Liver (tissue), 8 donors: ENCODE measurements at regions not wholly inside any gene's neighbourhood (a gene's known extent, or its start where the extent isn't known, plus 50 kb on each side); places are given as distances from the start of the nearest gene placed in this dataset.

ENCODE experiments used
- DNase-seq: peaks from one replicate; pipeline ENCODE4 v3.0.0-alpha.2; 2017; ENCODE audit warnings: low spot score
- H3K27ac ChIP-seq, 2 donors: one replicate each; pipeline ENCODE4 v1.7.0; 2013; ENCODE audit warnings: inconsistent platforms in 2 of 2, low read length in 2 of 2, control low read depth in 1 of 2, low read depth in 1 of 2, mild to moderate bottlenecking in 1 of 2
- H3K27me3 ChIP-seq, 4 donors: one replicate each; pipeline versions ENCODE4 v1.6.1 to v1.7.0; 2013; ENCODE audit warnings: low read length in 3 of 4, inconsistent platforms in 1 of 4, mild to moderate bottlenecking in 1 of 4, moderate library complexity in 1 of 4; ENCODE audit not compliant: control insufficient read depth in 4 of 4, insufficient read depth in 4 of 4
- H3K36me3 ChIP-seq, 4 donors: one replicate each; pipeline versions ENCODE4 v1.6.1 to v1.7.0; 2013; ENCODE audit warnings: low read length in 3 of 4, mild to moderate bottlenecking in 3 of 4, low read depth in 1 of 4, moderate library complexity in 1 of 4; ENCODE audit not compliant: control insufficient read depth in 4 of 4, insufficient read depth in 3 of 4
- H3K4me1 ChIP-seq, 4 donors: one replicate each; pipeline versions ENCODE4 v1.6.1 to v1.7.0; 2013; ENCODE audit warnings: low read length in 3 of 4, mild to moderate bottlenecking in 3 of 4, moderate library complexity in 1 of 4; ENCODE audit not compliant: control insufficient read depth in 4 of 4, insufficient read depth in 4 of 4
- H3K4me3 ChIP-seq, 3 donors: one replicate each; pipeline versions ENCODE4 v1.6.1 to v1.7.0; 2013; ENCODE audit warnings: low read length in 3 of 3, control low read depth in 1 of 3, low read depth in 1 of 3, mild to moderate bottlenecking in 1 of 3
- H3K9ac ChIP-seq, 2 donors: one replicate each; pipeline ENCODE4 v1.7.0; 2013; ENCODE audit warnings: low read length in 2 of 2, mild to moderate bottlenecking in 2 of 2, moderate library complexity in 2 of 2, control low read depth in 1 of 2, low read depth in 1 of 2
- H3K9me3 ChIP-seq, 4 donors: one replicate each; pipeline versions ENCODE4 v1.6.1 to v1.7.0; 2013; ENCODE audit warnings: low read length in 3 of 4; ENCODE audit not compliant: control insufficient read depth in 4 of 4
- EGR1 ChIP-seq, 2 donors: IDR thresholded peaks; 2 replicates each; pipeline ENCODE4 v1.6.1; 2016 to 2018; ENCODE audit warnings: antibody characterized with exemption in 2 of 2, low read depth in 2 of 2
- FOXA1 ChIP-seq: IDR thresholded peaks from 2 replicates; pipeline ENCODE4 v1.6.1; 2016; ENCODE audit warnings: antibody characterized with exemption
- FOXA2 ChIP-seq: IDR thresholded peaks from 2 replicates; pipeline ENCODE4 v1.6.1; 2016; ENCODE audit warnings: antibody characterized with exemption
- GABPA ChIP-seq, 2 donors: IDR thresholded peaks in 1 of 2; conservative IDR thresholded peaks in 1 of 2; 2 replicates each; pipeline ENCODE4 v1.6.1; 2016; ENCODE audit warnings: antibody characterized with exemption in 2 of 2, mild to moderate bottlenecking in 1 of 2, moderate library complexity in 1 of 2
- HNF4A ChIP-seq, 2 donors: conservative IDR thresholded peaks; 2 replicates each; pipeline ENCODE4 v1.6.1; 2016; ENCODE audit warnings: antibody characterized with exemption in 2 of 2, mild to moderate bottlenecking in 2 of 2
- HNF4G ChIP-seq: IDR thresholded peaks from 2 replicates; pipeline ENCODE4 v1.6.1; 2016; ENCODE audit warnings: antibody characterized with exemption
- JUND ChIP-seq, 2 donors: IDR thresholded peaks; 2 replicates each; pipeline ENCODE4 v1.6.1; 2016; ENCODE audit warnings: antibody characterized with exemption in 2 of 2
- NR2F2 ChIP-seq: IDR thresholded peaks from 2 replicates; pipeline ENCODE4 v1.6.1; 2016; ENCODE audit warnings: antibody characterized with exemption
- RAD21 ChIP-seq, 2 donors: IDR thresholded peaks; 2 replicates each; pipeline ENCODE4 v1.6.1; 2016; ENCODE audit warnings: antibody characterized with exemption in 2 of 2, mild to moderate bottlenecking in 2 of 2
- RXRA ChIP-seq, 2 donors: IDR thresholded peaks; 2 replicates each; pipeline ENCODE4 v1.6.1; 2017 to 2018; ENCODE audit warnings: antibody characterized with exemption in 2 of 2, mild to moderate bottlenecking in 1 of 2
- SP1 ChIP-seq: IDR thresholded peaks from 2 replicates; pipeline ENCODE4 v1.6.1; 2018; ENCODE audit warnings: antibody characterized with exemption, mild to moderate bottlenecking
- TAF1 ChIP-seq: conservative IDR thresholded peaks from 2 replicates; pipeline ENCODE4 v1.6.1; 2016; ENCODE audit warnings: antibody characterized with exemption, mild to moderate bottlenecking
- YY1 ChIP-seq: IDR thresholded peaks from 2 replicates; pipeline ENCODE4 v1.6.1; 2016; ENCODE audit warnings: antibody characterized with exemption, mild to moderate bottlenecking
- WGBS: extraction: QIAGEN DNeasy Blood & Tissue Kit; methylation state at CpG from one replicate; pipeline ENCODE4 v1.1.7; 2013; 5-methylcytosine and 5-hydroxymethylcytosine counted together
- TF ChIP-seq, protein P1 (sequence below): IDR thresholded peaks from 2 replicates; pipeline ENCODE4 v1.6.1; 2016; ENCODE audit warnings: antibody characterized with exemption
- TF ChIP-seq, protein P2 (sequence below): fragments of 150-350 bp; IDR thresholded peaks from 2 replicates; pipeline ENCODE4 v1.5.1; 2017; ENCODE audit warnings: improper control_type of control experiment, low read depth, low read length; ENCODE audit not compliant: missing input control
- TF ChIP-seq, protein P3 (sequence below): IDR thresholded peaks from 2 replicates; pipeline ENCODE4 v1.6.1; 2016; ENCODE audit warnings: antibody characterized with exemption, mild to moderate bottlenecking
- TF ChIP-seq, protein P4 (sequence below): IDR thresholded peaks from 2 replicates; pipeline ENCODE4 v1.6.1; 2016; ENCODE audit warnings: antibody characterized with exemption
- TF ChIP-seq, protein P5 (sequence below): IDR thresholded peaks from 2 replicates; pipeline ENCODE4 v1.6.1; 2016; ENCODE audit warnings: antibody characterized with exemption
- donor health status: healthy.
- donor health status: healthy.
- donor health status: healthy.
- donor health status: healthy.
- donor health status: healthy.

DNA sequence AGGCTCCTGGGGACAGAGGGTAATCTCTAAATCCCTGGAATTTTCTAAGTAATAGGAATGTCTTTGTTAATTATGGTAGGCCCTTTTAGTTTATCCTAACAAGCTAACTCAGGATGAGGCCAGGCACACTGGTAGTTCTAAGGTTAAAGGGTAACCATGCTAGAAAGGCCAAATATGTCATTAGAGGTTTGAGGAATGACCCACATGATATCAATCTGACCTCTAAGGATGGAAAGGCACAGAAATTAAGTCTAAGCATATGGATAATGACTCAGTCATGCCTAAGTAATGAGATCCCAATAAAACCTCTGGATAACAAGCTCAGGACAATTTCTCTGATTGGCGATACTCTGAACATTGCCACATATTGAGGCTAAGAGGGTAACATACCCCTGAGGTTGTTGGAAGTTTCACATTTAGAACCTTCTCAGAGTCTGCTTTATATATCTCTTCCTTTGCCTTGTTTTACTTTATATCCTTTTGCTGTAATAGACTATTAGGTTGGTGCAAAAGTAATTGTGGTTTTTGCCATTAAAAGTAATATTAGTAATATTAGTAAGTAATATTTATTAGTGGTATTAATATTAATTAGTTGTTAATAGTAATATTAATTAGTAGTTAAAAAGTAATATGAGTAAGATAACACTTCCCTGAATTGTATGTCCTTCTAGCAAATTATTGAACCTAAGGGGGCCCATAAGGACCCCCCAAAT lies 806.3 kb upstream of the GCFC2 start:
- Histone ChIP-seq H3K27me3 (no peaks in the 10 kb centered on the region), H3K27ac (no peak overlapping the region)
- WGBS, result 96% methylated on average over 1 of the region's 1 CpG

More for the DNA sequence above, 806.3 kb upstream of the GCFC2 start:
- no peaks in the 10 kb centered on the region for H3K9me3 ChIP-seq
- H3K9ac ChIP-seq, result no peak overlapping the region
- no peaks in the 10 kb centered on the region for H3K36me3 ChIP-seq
- DNase-seq, result no peak
- H3K4me1 ChIP-seq, result peaks cover 0 to 12% (median 10%) of the 10 kb centered on the region in 4 donors
- TF ChIP-seq JUND (IDR thresholded peaks at IDR 0.05), result no peak
- TF ChIP-seq, protein P1, sequence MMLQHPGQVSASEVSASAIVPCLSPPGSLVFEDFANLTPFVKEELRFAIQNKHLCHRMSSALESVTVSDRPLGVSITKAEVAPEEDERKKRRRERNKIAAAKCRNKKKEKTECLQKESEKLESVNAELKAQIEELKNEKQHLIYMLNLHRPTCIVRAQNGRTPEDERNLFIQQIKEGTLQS, result no peak
- no peak for TF ChIP-seq FOXA1
- TF ChIP-seq, protein P2, sequence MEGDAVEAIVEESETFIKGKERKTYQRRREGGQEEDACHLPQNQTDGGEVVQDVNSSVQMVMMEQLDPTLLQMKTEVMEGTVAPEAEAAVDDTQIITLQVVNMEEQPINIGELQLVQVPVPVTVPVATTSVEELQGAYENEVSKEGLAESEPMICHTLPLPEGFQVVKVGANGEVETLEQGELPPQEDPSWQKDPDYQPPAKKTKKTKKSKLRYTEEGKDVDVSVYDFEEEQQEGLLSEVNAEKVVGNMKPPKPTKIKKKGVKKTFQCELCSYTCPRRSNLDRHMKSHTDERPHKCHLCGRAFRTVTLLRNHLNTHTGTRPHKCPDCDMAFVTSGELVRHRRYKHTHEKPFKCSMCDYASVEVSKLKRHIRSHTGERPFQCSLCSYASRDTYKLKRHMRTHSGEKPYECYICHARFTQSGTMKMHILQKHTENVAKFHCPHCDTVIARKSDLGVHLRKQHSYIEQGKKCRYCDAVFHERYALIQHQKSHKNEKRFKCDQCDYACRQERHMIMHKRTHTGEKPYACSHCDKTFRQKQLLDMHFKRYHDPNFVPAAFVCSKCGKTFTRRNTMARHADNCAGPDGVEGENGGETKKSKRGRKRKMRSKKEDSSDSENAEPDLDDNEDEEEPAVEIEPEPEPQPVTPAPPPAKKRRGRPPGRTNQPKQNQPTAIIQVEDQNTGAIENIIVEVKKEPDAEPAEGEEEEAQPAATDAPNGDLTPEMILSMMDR, result no peak
- TF ChIP-seq SP1, result no peak
- TF ChIP-seq, protein P3, sequence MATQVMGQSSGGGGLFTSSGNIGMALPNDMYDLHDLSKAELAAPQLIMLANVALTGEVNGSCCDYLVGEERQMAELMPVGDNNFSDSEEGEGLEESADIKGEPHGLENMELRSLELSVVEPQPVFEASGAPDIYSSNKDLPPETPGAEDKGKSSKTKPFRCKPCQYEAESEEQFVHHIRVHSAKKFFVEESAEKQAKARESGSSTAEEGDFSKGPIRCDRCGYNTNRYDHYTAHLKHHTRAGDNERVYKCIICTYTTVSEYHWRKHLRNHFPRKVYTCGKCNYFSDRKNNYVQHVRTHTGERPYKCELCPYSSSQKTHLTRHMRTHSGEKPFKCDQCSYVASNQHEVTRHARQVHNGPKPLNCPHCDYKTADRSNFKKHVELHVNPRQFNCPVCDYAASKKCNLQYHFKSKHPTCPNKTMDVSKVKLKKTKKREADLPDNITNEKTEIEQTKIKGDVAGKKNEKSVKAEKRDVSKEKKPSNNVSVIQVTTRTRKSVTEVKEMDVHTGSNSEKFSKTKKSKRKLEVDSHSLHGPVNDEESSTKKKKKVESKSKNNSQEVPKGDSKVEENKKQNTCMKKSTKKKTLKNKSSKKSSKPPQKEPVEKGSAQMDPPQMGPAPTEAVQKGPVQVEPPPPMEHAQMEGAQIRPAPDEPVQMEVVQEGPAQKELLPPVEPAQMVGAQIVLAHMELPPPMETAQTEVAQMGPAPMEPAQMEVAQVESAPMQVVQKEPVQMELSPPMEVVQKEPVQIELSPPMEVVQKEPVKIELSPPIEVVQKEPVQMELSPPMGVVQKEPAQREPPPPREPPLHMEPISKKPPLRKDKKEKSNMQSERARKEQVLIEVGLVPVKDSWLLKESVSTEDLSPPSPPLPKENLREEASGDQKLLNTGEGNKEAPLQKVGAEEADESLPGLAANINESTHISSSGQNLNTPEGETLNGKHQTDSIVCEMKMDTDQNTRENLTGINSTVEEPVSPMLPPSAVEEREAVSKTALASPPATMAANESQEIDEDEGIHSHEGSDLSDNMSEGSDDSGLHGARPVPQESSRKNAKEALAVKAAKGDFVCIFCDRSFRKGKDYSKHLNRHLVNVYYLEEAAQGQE, result no peak
- TF ChIP-seq FOXA2, result no peak
- no peak for TF ChIP-seq YY1
- TF ChIP-seq, protein P4, sequence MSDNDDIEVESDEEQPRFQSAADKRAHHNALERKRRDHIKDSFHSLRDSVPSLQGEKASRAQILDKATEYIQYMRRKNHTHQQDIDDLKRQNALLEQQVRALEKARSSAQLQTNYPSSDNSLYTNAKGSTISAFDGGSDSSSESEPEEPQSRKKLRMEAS, result no peak
- TF ChIP-seq EGR1 (IDR thresholded peaks at IDR 0.05; ENCODE audit: low read depth in 2 of 2), result no peak
- no peak for TF ChIP-seq RAD21 (IDR thresholded peaks at IDR 0.05)
- TF ChIP-seq TAF1, result no peak
- TF ChIP-seq HNF4A (conservative IDR thresholded peaks at IDR 0.05), result no peak
- TF ChIP-seq GABPA (IDR thresholded peaks at IDR 0.05 in 1 of 2, conservative IDR thresholded peaks at IDR 0.05 in 1 of 2), result no peak
- TF ChIP-seq HNF4G, result no peak
- TF ChIP-seq NR2F2, result no peak
- TF ChIP-seq RXRA (IDR thresholded peaks at IDR 0.05), result no peak
- TF ChIP-seq, protein P5, sequence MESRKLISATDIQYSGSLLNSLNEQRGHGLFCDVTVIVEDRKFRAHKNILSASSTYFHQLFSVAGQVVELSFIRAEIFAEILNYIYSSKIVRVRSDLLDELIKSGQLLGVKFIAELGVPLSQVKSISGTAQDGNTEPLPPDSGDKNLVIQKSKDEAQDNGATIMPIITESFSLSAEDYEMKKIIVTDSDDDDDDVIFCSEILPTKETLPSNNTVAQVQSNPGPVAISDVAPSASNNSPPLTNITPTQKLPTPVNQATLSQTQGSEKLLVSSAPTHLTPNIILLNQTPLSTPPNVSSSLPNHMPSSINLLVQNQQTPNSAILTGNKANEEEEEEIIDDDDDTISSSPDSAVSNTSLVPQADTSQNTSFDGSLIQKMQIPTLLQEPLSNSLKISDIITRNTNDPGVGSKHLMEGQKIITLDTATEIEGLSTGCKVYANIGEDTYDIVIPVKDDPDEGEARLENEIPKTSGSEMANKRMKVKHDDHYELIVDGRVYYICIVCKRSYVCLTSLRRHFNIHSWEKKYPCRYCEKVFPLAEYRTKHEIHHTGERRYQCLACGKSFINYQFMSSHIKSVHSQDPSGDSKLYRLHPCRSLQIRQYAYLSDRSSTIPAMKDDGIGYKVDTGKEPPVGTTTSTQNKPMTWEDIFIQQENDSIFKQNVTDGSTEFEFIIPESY, result no peak
- no peak overlapping the region for H3K4me3 ChIP-seq
